ENCODE measurements at regions not wholly inside any gene's neighbourhood (a gene's known extent, or its start where the extent isn't known, plus 50 kb on each side); places are given as distances from the start of the nearest gene placed in this dataset.

GRCh38 chr4:74692972-74693371 is 101.4 kb downstream of the BTC start:
- no peaks in the 10 kb centered on the region for H3K36me3 ChIP-seq (ENCODE audit: insufficient read depth, low read length)
- H3K4me1 Mint-ChIP-seq = no peaks in the 10 kb centered on the region
- CTCF ChIA-PET (ENCODE audit: partially characterized antibody) = interaction anchor here (1.3 kb wide), 1 partner anchor 17 kb away, joined by 3 read pairs; no protein-coding TSS in a partner anchor
- peaks cover 4 to 6% of the 10 kb centered on the region in 2 donors for H3K27me3 Mint-ChIP-seq
- H3K9me3 Mint-ChIP-seq = peaks cover 0 to 3% (median 0%) of the 10 kb centered on the region in 8 donors
- intact Hi-C loops (cut with micrococcal nuclease) = no loop called here
- no peak overlapping the region for H3K27ac ChIP-seq (ENCODE audit: low read depth, low read length)
- H3K9me3 ChIP-seq (ENCODE audit: control insufficient read depth in 1 of 2, low read length in 2 of 2) = no peaks in the 10 kb centered on the region
- H3K36me3 Mint-ChIP-seq = no peaks in the 10 kb centered on the region
- DNase-seq = no peak
- no peaks in the 10 kb centered on the region for H3K27me3 ChIP-seq (ENCODE audit: insufficient read depth, low read length)
- H3K4me3 ChIP-seq (ENCODE audit: low read length in 2 of 2) = no peak overlapping the region
- H3K4me3 Mint-ChIP-seq = no peak overlapping the region
- H3K4me1 ChIP-seq (ENCODE audit: insufficient read depth, low read length) = no peaks in the 10 kb centered on the region
- H3K27ac Mint-ChIP-seq = no peak overlapping the region
- POLR2A ChIA-PET (ENCODE audit: partially characterized antibody) = no interaction called here

All from CD4-positive, alpha-beta memory T cell (primary cell).